ENCODE measurements at regions not wholly inside any gene's neighbourhood (a gene's known extent, or its start where the extent isn't known, plus 50 kb on each side); places are given as distances from the start of the nearest gene placed in this dataset.

GRCh38 chr1:198917226-198917625, 278.4 kb downstream of the PTPRC start:
- Histone ChIP-seq H3K27ac (ENCODE audit: control insufficient read depth, insufficient read depth) (no peak overlapping the region), H2AFZ (ENCODE audit: control insufficient read depth, low read depth, low read length) (no peak overlapping the region), H3K4me2 (ENCODE audit: control insufficient read depth, insufficient read depth) (no peak overlapping the region), H3K4me3 (no peak overlapping the region), H3K27me3 (replicated peaks in 1 of 2; ENCODE audit: control insufficient read depth in 2 of 2, insufficient read depth in 2 of 2, low read length in 1 of 2) (no peaks in the 10 kb centered on the region), H3K79me2 (ENCODE audit: control insufficient read depth, insufficient read depth, low read length) (peaks cover 6% of the 10 kb centered on the region), H3K9me3 (replicated peaks; ENCODE audit: control insufficient read depth, insufficient read depth, low read length) (peaks cover 2% of the 10 kb centered on the region), H3K4me1 (ENCODE audit: control insufficient read depth, insufficient read depth, low read length) (peaks cover 17% of the 10 kb centered on the region), H3K36me3 (ENCODE audit: control insufficient read depth in 2 of 2, insufficient read depth in 2 of 2, low read length in 1 of 2) (no peaks in the 10 kb centered on the region), H4K20me1 (ENCODE audit: control insufficient read depth, insufficient read depth) (no peaks in the 10 kb centered on the region), H3K9ac (ENCODE audit: control insufficient read depth, insufficient read depth, low read length) (no peak overlapping the region)
- 38% methylated on average over 2 of the region's 2 CpGs for WGBS (ENCODE audit: insufficient coverage, insufficient replicate concordance, low lambda C conversion rate, missing lambda C conversion rate)
- intact Hi-C loops (cut with micrococcal nuclease; ENCODE audit: unreplicated experiment) (no loop called here), in situ Hi-C loops (cut with MboI) (no loop called here)
- ChIA-PET RAD21 (ENCODE audit: unreplicated experiment) (interaction anchor here (1.1 to 4.1 kb wide), 5 partner anchors 9 to 23 kb away, joined by 3 to 18 read pairs (median 6); no protein-coding TSS in a partner anchor), SMC1A (ENCODE audit: uncharacterized antibody, unreplicated experiment) (interaction anchor here (0.6 to 5.7 kb wide), 13 partner anchors 9 to 247 kb away, joined by 3 to 49 read pairs (median 4); no protein-coding TSS in a partner anchor), POLR2A (interaction anchor here (1.1 kb wide), 1 partner anchor 9 kb away, joined by 4 read pairs; no protein-coding TSS in a partner anchor), CTCF (interaction anchor here (0.6 to 3.9 kb wide), 4 partner anchors 22 to 594 kb away, joined by 3 to 20 read pairs (median 4); no protein-coding TSS in a partner anchor)
- DNase-seq (ENCODE audit: low read depth, low spot score) (no peak), ATAC-seq (no peak), FAIRE-seq (no peak)
- no TSS peak for BruUV-seq (replicated peaks)
- no peak for TF ChIP-seq MYC (IDR thresholded peaks at IDR 0.05; ENCODE audit: insufficient read depth, insufficient read length, insufficient replicate concordance, low read length, severe bottlenecking)

GRCh38 chr1:198918920-198919319, 280.1 kb downstream of the PTPRC start:
- Histone ChIP-seq H3K9me3 (replicated peaks; ENCODE audit: control insufficient read depth, insufficient read depth, low read length) (peaks cover 2% of the 10 kb centered on the region), H3K9ac (ENCODE audit: control insufficient read depth, insufficient read depth, low read length) (no peak overlapping the region), H2AFZ (ENCODE audit: control insufficient read depth, low read depth, low read length) (no peak overlapping the region), H3K27me3 (replicated peaks in 1 of 2; ENCODE audit: control insufficient read depth in 2 of 2, insufficient read depth in 2 of 2, low read length in 1 of 2) (no peaks in the 10 kb centered on the region), H3K4me1 (ENCODE audit: control insufficient read depth, insufficient read depth, low read length) (peaks cover 20% of the 10 kb centered on the region), H3K27ac (ENCODE audit: control insufficient read depth, insufficient read depth) (no peak overlapping the region), H3K36me3 (ENCODE audit: control insufficient read depth in 2 of 2, insufficient read depth in 2 of 2, low read length in 1 of 2) (no peaks in the 10 kb centered on the region), H3K4me3 (no peak overlapping the region), H3K79me2 (ENCODE audit: control insufficient read depth, insufficient read depth, low read length) (peaks cover 8% of the 10 kb centered on the region), H4K20me1 (ENCODE audit: control insufficient read depth, insufficient read depth) (no peaks in the 10 kb centered on the region), H3K4me2 (ENCODE audit: control insufficient read depth, insufficient read depth) (no peak overlapping the region)
- no peak for FAIRE-seq
- ChIA-PET RAD21 (ENCODE audit: unreplicated experiment) (interaction anchor here (1.1 to 6.8 kb wide), 5 partner anchors 11 to 110 kb away, joined by 3 to 85 read pairs (median 4); no protein-coding TSS in a partner anchor), CTCF (interaction anchor here (1.0 to 3.9 kb wide), 6 partner anchors 34 to 324 kb away, joined by 3 to 20 read pairs (median 4); no protein-coding TSS in a partner anchor), SMC1A (ENCODE audit: uncharacterized antibody, unreplicated experiment) (interaction anchor here (1.0 to 5.7 kb wide), 9 partner anchors 9 to 324 kb away, joined by 3 to 49 read pairs (median 12); no protein-coding TSS in a partner anchor), POLR2A (interaction anchor here (0.7 to 1.4 kb wide), 3 partner anchors 8 to 16 kb away, joined by 3 to 5 read pairs (median 3); no protein-coding TSS in a partner anchor)
- in situ Hi-C loops (cut with MboI), result no loop called here
- WGBS (ENCODE audit: insufficient coverage, insufficient replicate concordance, low lambda C conversion rate, missing lambda C conversion rate), result 51% methylated on average over 5 of the region's 5 CpGs
- DNase-seq (ENCODE audit: low read depth, low spot score), result no peak
- TF ChIP-seq ZBTB33 (IDR thresholded peaks at IDR 0.05), result no peak
- TF ChIP-seq IKZF2 (IDR thresholded peaks at IDR 0.05), result no peak
- no peak for TF ChIP-seq SKIL (IDR thresholded peaks at IDR 0.05; ENCODE audit: low read depth, poor library complexity, severe bottlenecking)
- TF ChIP-seq FOXK2 (IDR thresholded peaks at IDR 0.05), result no peak
- no peak for TF ChIP-seq RBBP5 (conservative IDR thresholded peaks at IDR 0.05)
- no peak for TF ChIP-seq ETV6 (conservative IDR thresholded peaks at IDR 0.05 in 1 of 2, IDR thresholded peaks at IDR 0.05 in 1 of 2; ENCODE audit: borderline replicate concordance in 1 of 2, low read depth in 1 of 2)
- TF ChIP-seq TCF7 (IDR thresholded peaks at IDR 0.05; ENCODE audit: borderline replicate concordance), result no peak
- no peak for TF ChIP-seq CEBPB (IDR thresholded peaks at IDR 0.05; ENCODE audit: borderline replicate concordance in 1 of 2, low read depth in 2 of 2, low read length in 2 of 2)
- TF ChIP-seq BACH1 (IDR thresholded peaks at IDR 0.05; ENCODE audit: borderline replicate concordance), result no peak
- TF ChIP-seq POLR2AphosphoS5 (IDR thresholded peaks at IDR 0.05; ENCODE audit: low read length), result no peak
- TF ChIP-seq SIX5 (IDR thresholded peaks at IDR 0.05; ENCODE audit: low read depth, low read length, severe bottlenecking), result no peak
- BruUV-seq (replicated peaks), result no TSS peak
- no peak for ATAC-seq
- intact Hi-C loops (cut with micrococcal nuclease; ENCODE audit: unreplicated experiment), result no loop called here
